GM21528 (cell line): ENCODE measurements at regions not wholly inside any gene's neighbourhood (a gene's known extent, or its start where the extent isn't known, plus 50 kb on each side); places are given as distances from the start of the nearest gene placed in this dataset.
"Not testable (repeated sequence)": the region's sequence is repeated elsewhere in the genome, so short reads cannot be mapped to it uniquely, and the experiment has no call there.

Experiments
- ATAC-seq: cut with Tn5 transposase; IDR thresholded peaks from one replicate; pipeline ENCODE4 v1.9.1; 2021; ENCODE audit warnings: mild to moderate bottlenecking, moderate library complexity; ENCODE audit not compliant: unreplicated experiment, low FRiP score

GRCh38 chr10:44558521-44558920, 173.6 kb upstream of the CXCL12 start:
- no peak for ATAC-seq

- no peak for ATAC-seq
Observed at GRCh38 chr10:44564361-44564760, 179.5 kb upstream of the CXCL12 start.

GRCh38 chr10:44564790-44565189, 179.9 kb upstream of the CXCL12 start:
- ATAC-seq, result no peak

- no peak for ATAC-seq
Observed at GRCh38 chr10:44566786-44567185, 181.9 kb upstream of the CXCL12 start.

GRCh38 chr10:44567471-44567870, 182.6 kb upstream of the CXCL12 start:
- no peak for ATAC-seq

- ATAC-seq, result no peak
Observed at GRCh38 chr10:44569193-44570091, 184.5 kb upstream of the CXCL12 start.

GRCh38 chr10:44571701-44572100, 186.8 kb upstream of the CXCL12 start:
- no peak for ATAC-seq

GRCh38 chr10:44572146-44572545, 187.2 kb upstream of the CXCL12 start:
- ATAC-seq, result no peak

GRCh38 chr10:44573821-44574220, 188.9 kb upstream of the CXCL12 start:
- ATAC-seq, result no peak

- ATAC-seq, result no peak
Observed at GRCh38 chr10:44574596-44575480, 189.9 kb upstream of the CXCL12 start.

- ATAC-seq, result no peak
Observed at GRCh38 chr10:44575601-44576380, 190.9 kb upstream of the CXCL12 start.

GRCh38 chr10:44576702-44577191, 191.8 kb upstream of the CXCL12 start:
- ATAC-seq, result no peak

GRCh38 chr10:44577533-44577932, 192.6 kb upstream of the CXCL12 start:
- ATAC-seq, result no peak

- ATAC-seq, result no peak
Observed at GRCh38 chr10:44578271-44578670, 193.4 kb upstream of the CXCL12 start.

- not testable (repeated sequence) for ATAC-seq
Observed at GRCh38 chr10:44578963-44579362, 194.1 kb upstream of the CXCL12 start.

- ATAC-seq, result no peak
Observed at GRCh38 chr10:44581996-44582395, 197.1 kb upstream of the CXCL12 start.

- no peak for ATAC-seq
Observed at GRCh38 chr10:44587488-44588318, 202.8 kb upstream of the CXCL12 start.

- ATAC-seq, result no peak
Observed at GRCh38 chr10:44589181-44589943, 204.5 kb upstream of the CXCL12 start.

GRCh38 chr10:44589944-44590449, 205.1 kb upstream of the CXCL12 start:
- ATAC-seq, result no peak
